ENCODE measurements at regions not wholly inside any gene's neighbourhood (a gene's known extent, or its start where the extent isn't known, plus 50 kb on each side); places are given as distances from the start of the nearest gene placed in this dataset.

- CTCF ChIA-PET (ENCODE audit: low intra/inter-chr PET ratio, low total read pairs): no interaction called here
- Histone ChIP-seq H3K4me2 (ENCODE audit: low read depth, low read length) (no peak overlapping the region), H3K36me3 (replicated peaks in 1 of 2; ENCODE audit: control insufficient read depth in 1 of 2, insufficient read depth in 2 of 2, low read length in 2 of 2) (no peaks in the 10 kb centered on the region), H2AFZ (ENCODE audit: low read length) (no peak overlapping the region), H4K20me1 (ENCODE audit: insufficient read depth, low read length) (no peaks in the 10 kb centered on the region), H3K9ac (ENCODE audit: insufficient read depth, low read depth, low read length) (no peak overlapping the region), H3K4me1 (ENCODE audit: insufficient read depth, low read length) (peaks cover 6% of the 10 kb centered on the region), H3K9me3 (ENCODE audit: low read length) (no peaks in the 10 kb centered on the region; the same call in 1 of the 2 replicates), H3K27me3 (ENCODE audit: control insufficient read depth in 1 of 2, insufficient read depth in 2 of 2, low read length in 2 of 2) (no peaks in the 10 kb centered on the region), H3K4me3 (replicated peaks in 1 of 3; ENCODE audit: insufficient read depth in 1 of 3, low read depth in 2 of 3, low read length in 3 of 3) (no peak overlapping the region), H3K79me2 (ENCODE audit: insufficient read depth, low read length) (no peaks in the 10 kb centered on the region), H3K27ac (ENCODE audit: extremely low read length, insufficient read depth, low read length) (no peak overlapping the region)
- 2% methylated on average over 6 of the region's 6 CpGs for WGBS (ENCODE audit: low lambda C conversion rate)
- FAIRE-seq (no peak), ATAC-seq (peak; percentile 45; the same call in 1 of the 3 replicates), DNase-seq (ENCODE audit: low spot score) (no peak)
- no TSS peak for BruUV-seq (replicated peaks)
- intact Hi-C loops (cut with micrococcal nuclease; ENCODE audit: unreplicated experiment): no loop called here
- TF ChIP-seq FOXO4 (CRISPR knock-in tag; conservative IDR thresholded peaks at IDR 0.05) (no peak), SMARCC2 (IDR thresholded peaks at IDR 0.05) (no peak), CBX2 (IDR thresholded peaks at IDR 0.05; ENCODE audit: low read depth, low read length) (no peak), CBX2 (CRISPR knock-in tag; IDR thresholded peaks at IDR 0.05; ENCODE audit: low read depth) (no peak), NKX3-1 (CRISPR knock-in tag; IDR thresholded peaks at IDR 0.05) (no peak), ZNF891 (CRISPR knock-in tag; IDR thresholded peaks at IDR 0.05) (no peak), ZFP90 (CRISPR knock-in tag; IDR thresholded peaks at IDR 0.05; ENCODE audit: borderline replicate concordance) (no peak), RBFOX2 (IDR thresholded peaks at IDR 0.05; ENCODE audit: low read depth, low read length) (no peak), REST (IDR thresholded peaks at IDR 0.05; ENCODE audit: borderline replicate concordance in 1 of 2, low read depth in 1 of 2, low read length in 2 of 2) (no peak), MAFF (IDR thresholded peaks at IDR 0.05; ENCODE audit: low read depth, low read length) (no peak), FOXC1 (CRISPR knock-in tag; IDR thresholded peaks at IDR 0.05; ENCODE audit: borderline replicate concordance) (no peak), ZNF709 (CRISPR knock-in tag; IDR thresholded peaks at IDR 0.05) (no peak), DPF2 (CRISPR knock-in tag; IDR thresholded peaks at IDR 0.05; ENCODE audit: borderline replicate concordance, low read depth) (no peak), SALL2 (CRISPR knock-in tag; IDR thresholded peaks at IDR 0.05) (no peak), MZF1 (CRISPR knock-in tag; IDR thresholded peaks at IDR 0.05; ENCODE audit: borderline replicate concordance) (no peak), NPAS2 (CRISPR knock-in tag; IDR thresholded peaks at IDR 0.05; ENCODE audit: borderline replicate concordance) (no peak), TMF1 (CRISPR knock-in tag; IDR thresholded peaks at IDR 0.05; ENCODE audit: low read depth) (no peak), SP4 (CRISPR knock-in tag; IDR thresholded peaks at IDR 0.05) (no peak)
- in situ Hi-C loops (cut with HindIII; ENCODE audit: extremely low pct_ligation_motif_present, low pct_unique_long_range_greater_than_20kb): no loop called here
- POLR2A ChIA-PET: no interaction called here
Observed at GRCh38 chr2:39845460-39846146, 66.5 kb upstream of the THUMPD2 start.

Measured in HepG2 (cell line).